ENCODE measurements at regions not wholly inside any gene's neighbourhood (a gene's known extent, or its start where the extent isn't known, plus 50 kb on each side); places are given as distances from the start of the nearest gene placed in this dataset.

- no peak for DNase-seq
Observed at GRCh38 chr13:80671773-80672172, 330.8 kb upstream of the SPRY2 start.

- DNase-seq = no peak
Observed at GRCh38 chr13:80669112-80669511, 328.2 kb upstream of the SPRY2 start.

- no peak for DNase-seq
Observed at GRCh38 chr13:80668452-80668851, 327.5 kb upstream of the SPRY2 start.

- no peak for DNase-seq
Observed at GRCh38 chr13:80666782-80667552, 326.0 kb upstream of the SPRY2 start.

- DNase-seq = no peak
Observed at GRCh38 chr13:80665792-80666333, 324.9 kb upstream of the SPRY2 start.

- no peak for DNase-seq
Observed at GRCh38 chr13:80664950-80665349, 324.0 kb upstream of the SPRY2 start.

GRCh38 chr13:80663788-80664187, 322.9 kb upstream of the SPRY2 start:
- no peak for DNase-seq

GRCh38 chr13:80658705-80659104, 317.8 kb upstream of the SPRY2 start:
- no peak for DNase-seq

- no peak for DNase-seq
Observed at GRCh38 chr13:80656512-80656904, 315.6 kb upstream of the SPRY2 start.

- no peak for DNase-seq
Observed at GRCh38 chr13:80655778-80656511, 315.0 kb upstream of the SPRY2 start.

- no peak for DNase-seq
Observed at GRCh38 chr13:80654638-80655249, 313.8 kb upstream of the SPRY2 start.

- no peak for DNase-seq
Observed at GRCh38 chr13:80649274-80649673, 308.3 kb upstream of the SPRY2 start.

- DNase-seq = no peak
Observed at GRCh38 chr13:80642641-80643040, 301.7 kb upstream of the SPRY2 start.

- DNase-seq = no peak
Observed at GRCh38 chr13:80633251-80633650, 292.3 kb upstream of the SPRY2 start.

GRCh38 chr13:80630685-80631121, 289.8 kb upstream of the SPRY2 start:
- no peak for DNase-seq

- DNase-seq = no peak
Observed at GRCh38 chr13:80618781-80619180, 277.9 kb upstream of the SPRY2 start.

GRCh38 chr13:80612804-80613203, 271.9 kb upstream of the SPRY2 start:
- DNase-seq = no peak

GRCh38 chr13:80611310-80611709, 270.4 kb upstream of the SPRY2 start:
- no peak for DNase-seq

- DNase-seq = no peak
Observed at GRCh38 chr13:80605716-80606115, 264.8 kb upstream of the SPRY2 start.

- DNase-seq = no peak
Observed at GRCh38 chr13:80605011-80605410, 264.1 kb upstream of the SPRY2 start.

GRCh38 chr13:80604098-80604497, 263.2 kb upstream of the SPRY2 start:
- no peak for DNase-seq

- DNase-seq = no peak
Observed at GRCh38 chr13:80603351-80603750, 262.4 kb upstream of the SPRY2 start.

GRCh38 chr13:80599765-80600164, 258.8 kb upstream of the SPRY2 start:
- no peak for DNase-seq

- DNase-seq = no peak
Observed at GRCh38 chr13:80598189-80598588, 257.3 kb upstream of the SPRY2 start.
